K562 (cell line): ENCODE measurements at regions not wholly inside any gene's neighbourhood (a gene's known extent, or its start where the extent isn't known, plus 50 kb on each side); places are given as distances from the start of the nearest gene placed in this dataset.

ENCODE experiments used
- ATAC-seq: fragments of 200-7000 bp; cut with Tn5 transposase; 3 replicates; pipeline ENCODE4 v1.9.1; 2020; ENCODE audit warnings: moderate library complexity
- BruUV-seq: library from RNA; stranded (reverse); fragments of 400-500 nt; replicated peaks from 2 replicates; lab custom pipeline; 2021; lab: Mats Ljungman, UMichigan
- CTCF ChIA-PET: fragments of 300-600 bp; formaldehyde crosslinking; extraction: SDS; loops from one replicate; lab custom pipeline; 2021; ENCODE audit warnings: low intra/inter-chr PET ratio; lab: Yijun Ruan, JAX
- POLR2A ChIA-PET: fragments of 300-600, 350-650 bp; sonication (Branson Sonifier 250); formaldehyde crosslinking; extraction: SDS; loops from one replicate; lab custom pipeline; 2021; ENCODE audit warnings: antibody characterized with exemption, inconsistent platforms; lab: Yijun Ruan, JAX
- DNase-seq, 4 experiments: peaks; one replicate each; pipeline versions ENCODE4 v3.0.0 to v3.0.0-alpha.2; 2011 to 2018; ENCODE audit warnings: low spot score in 3 of 4, mixed read lengths in 3 of 4; ENCODE audit errors: extremely low read depth in 1 of 4
- FAIRE-seq: peaks from 2 replicates; lab custom pipeline; 2011; peaks lifted over from hg19 to GRCh38; lab: Jason Lieb, UNC
- H2AFZ ChIP-seq: 2 replicates; pipeline ENCODE4 v1.6.0; 2011; ENCODE audit warnings: low read depth, low read length, control low read depth, inconsistent platforms
- H3K27ac ChIP-seq: fragments of 200-600 bp; 3 replicates; pipeline ENCODE4 v1.8.0; 2011; ENCODE audit warnings: low read depth, mild to moderate bottlenecking, control low read depth, inconsistent platforms, low read length, moderate library complexity, mixed read lengths; ENCODE audit errors: extremely low read depth
- H3K27me3 ChIP-seq, 2 experiments: fragments of 300-600 bp in 1 of 2; 2 replicates in 1 of 2; 3 replicates in 1 of 2; pipeline versions ENCODE4 v1.6.0 to v1.8.0; 2011; ENCODE audit warnings: inconsistent platforms in 2 of 2, low read length in 2 of 2, mild to moderate bottlenecking in 1 of 2, mixed read lengths in 1 of 2, moderate library complexity in 1 of 2; ENCODE audit not compliant: control insufficient read depth in 2 of 2, insufficient read depth in 2 of 2
- H3K36me3 ChIP-seq: fragments of 300-600 bp; 3 replicates; pipeline ENCODE4 v1.8.0; 2011; ENCODE audit warnings: mild to moderate bottlenecking, low read length, inconsistent platforms; ENCODE audit not compliant: control insufficient read depth, insufficient read depth
- H3K4me1 ChIP-seq, 2 experiments: fragments of 200-600 bp in 1 of 2; replicated peaks in 1 of 2; 2 replicates in 1 of 2; 3 replicates in 1 of 2; pipeline versions ENCODE4 v1.5.1 to v1.8.0; 2011; ENCODE audit warnings: inconsistent platforms in 2 of 2, low read length in 2 of 2, mild to moderate bottlenecking in 1 of 2, mixed read lengths in 1 of 2, moderate library complexity in 1 of 2; ENCODE audit not compliant: control insufficient read depth in 2 of 2, insufficient read depth in 2 of 2
- H3K4me2 ChIP-seq: 2 replicates; pipeline ENCODE4 v1.6.1; 2011; ENCODE audit warnings: low read length, control low read depth, inconsistent platforms, mixed read lengths; ENCODE audit not compliant: insufficient read depth
- H3K4me3 ChIP-seq: fragments of 200-600 bp; sonication (generic), shearing (Covaris generic); 2 replicates; pipeline ENCODE4 v1.5.1; 2016; ENCODE audit warnings: control low read depth, inconsistent platforms
- H3K79me2 ChIP-seq: fragments of 200-600 bp; 3 replicates; pipeline ENCODE4 v1.8.0; 2011; ENCODE audit warnings: low read length, inconsistent platforms; ENCODE audit not compliant: control insufficient read depth, insufficient read depth
- H3K9ac ChIP-seq, 2 experiments: 2 replicates each; pipeline versions ENCODE4 v1.6.0 to v1.6.1; 2011; ENCODE audit warnings: low read depth in 2 of 2, low read length in 2 of 2, control low read depth in 1 of 2, inconsistent platforms in 1 of 2, mild to moderate bottlenecking in 1 of 2, mixed read lengths in 1 of 2; ENCODE audit not compliant: insufficient read depth in 1 of 2
- H3K9me1 ChIP-seq: one replicate; pipeline ENCODE4 v1.6.0; 2011; ENCODE audit warnings: inconsistent platforms, mild to moderate bottlenecking, low read length, moderate library complexity; ENCODE audit not compliant: control insufficient read depth, insufficient read depth
- H3K9me3 ChIP-seq: replicated peaks from 2 replicates; pipeline ENCODE4 v1.5.1; 2011; ENCODE audit warnings: low read depth, low read length, inconsistent platforms; ENCODE audit not compliant: control insufficient read depth, insufficient read depth
- H4K20me1 ChIP-seq: replicated peaks from 2 replicates; pipeline ENCODE4 v1.6.1; 2011; ENCODE audit warnings: low read length, inconsistent platforms, mixed read lengths; ENCODE audit not compliant: control insufficient read depth, insufficient read depth
- ATF2 ChIP-seq: sonication (generic); formaldehyde crosslinking; IDR thresholded peaks from 2 replicates; pipeline ENCODE4 v1.8.1; 2022; ENCODE audit warnings: missing genetic modification reagents
- ATF4 ChIP-seq: fragments of 450-650 bp; formaldehyde crosslinking; IDR thresholded peaks from 2 replicates; pipeline ENCODE4 v1.4.0; 2022; ENCODE audit warnings: mild to moderate bottlenecking, moderate library complexity
- CREB1 ChIP-seq, 2 experiments: sonication (generic) in 1 of 2; formaldehyde crosslinking in 1 of 2; IDR thresholded peaks; 2 replicates each; pipeline versions ENCODE4 v1.6.1 to v1.8.0; 2012 to 2022; ENCODE audit warnings: inconsistent platforms in 1 of 2, mild to moderate bottlenecking in 1 of 2, missing genetic modification reagents in 1 of 2, moderate library complexity in 1 of 2
- EZH2 ChIP-seq: IDR thresholded peaks from 2 replicates; pipeline ENCODE4 v1.6.1; 2012; ENCODE audit warnings: low read depth, mild to moderate bottlenecking, inconsistent platforms, low read length, borderline replicate concordance
- FIP1L1 ChIP-seq: fragments of 200-400 bp; formaldehyde crosslinking; IDR thresholded peaks from 2 replicates; pipeline ENCODE4 v1.6.1; 2018; ENCODE audit warnings: mild to moderate bottlenecking, low read depth, low read length; ENCODE audit not compliant: poor library complexity, severe bottlenecking
- GABPB2 ChIP-seq: fragments of 250-450 bp; sonication (Bioruptor Pico); conservative IDR thresholded peaks from 2 replicates; pipeline ENCODE4 v1.5.1; 2021; ENCODE audit warnings: mild to moderate bottlenecking
- GTF2F1 ChIP-seq: IDR thresholded peaks from 2 replicates; pipeline ENCODE4 v1.6.1; 2011; ENCODE audit warnings: low read depth, low read length, improper control_type of control experiment
- KDM4B ChIP-seq, 2 experiments: fragments of 450-650 bp in 1 of 2; sonication (generic) in 1 of 2; IDR thresholded peaks; 2 replicates each; pipeline ENCODE4 v1.6.1; 2016 to 2017; ENCODE audit warnings: borderline replicate concordance in 2 of 2, antibody characterized with exemption in 1 of 2, low read depth in 1 of 2, mild to moderate bottlenecking in 1 of 2
- LARP7 ChIP-seq: fragments of 450-650 bp; IDR thresholded peaks from 2 replicates; pipeline ENCODE4 v1.6.1; 2016
- MYBL2 ChIP-seq, 2 experiments: fragments of 450-650 bp in 1 of 2; sonication (generic) in 1 of 2; formaldehyde crosslinking in 1 of 2; IDR thresholded peaks; 2 replicates each; pipeline versions ENCODE4 v1.6.1 to v1.8.1; 2017 to 2022; ENCODE audit warnings: borderline replicate concordance in 1 of 2, inconsistent platforms in 1 of 2, low read depth in 1 of 2, mild to moderate bottlenecking in 1 of 2, missing genetic modification reagents in 1 of 2, moderate library complexity in 1 of 2
- NR2F6 ChIP-seq: fragments of 450-650 bp; formaldehyde crosslinking; IDR thresholded peaks from 2 replicates; pipeline ENCODE4 v1.4.0; 2020; ENCODE audit warnings: mild to moderate bottlenecking
- SLC30A9 ChIP-seq: fragments of 250-450 bp; sonication (Bioruptor Pico); IDR thresholded peaks from 2 replicates; pipeline ENCODE4 v1.8.0; 2022; ENCODE audit warnings: mild to moderate bottlenecking, moderate library complexity
- SPI1 ChIP-seq: IDR thresholded peaks from 2 replicates; pipeline ENCODE4 v1.6.1; 2011; ENCODE audit warnings: low read depth, low read length, control low read depth, borderline replicate concordance
- XRCC4 ChIP-seq: IDR thresholded peaks from one replicate; pipeline ENCODE4 v1.6.1; 2011; ENCODE audit not compliant: insufficient read depth, insufficient read length; ENCODE audit errors: extremely low read depth
- ZBTB2 ChIP-seq: fragments of 450-650 bp; IDR thresholded peaks from 2 replicates; pipeline ENCODE4 v1.6.1; 2016; ENCODE audit warnings: antibody characterized with exemption
- ZNF282 ChIP-seq: sonication (generic); formaldehyde crosslinking; IDR thresholded peaks from 2 replicates; pipeline ENCODE4 v1.8.1; 2023; ENCODE audit warnings: missing genetic modification reagents
- ZNF311 ChIP-seq: fragments of 250-450 bp; sonication (Bioruptor Pico); IDR thresholded peaks from 2 replicates; pipeline ENCODE4 v1.4.0; 2020; ENCODE audit warnings: mild to moderate bottlenecking, moderate library complexity
- ZNF398 ChIP-seq: fragments of 250-450 bp; sonication (Bioruptor Pico); IDR thresholded peaks from 2 replicates; pipeline ENCODE4 v1.8.0; 2021; ENCODE audit warnings: moderate library complexity, mild to moderate bottlenecking, inconsistent platforms
- ZNF696 ChIP-seq: fragments of 250-450 bp; sonication (Bioruptor Pico); conservative IDR thresholded peaks from 2 replicates; pipeline ENCODE4 v1.4.0; 2020; ENCODE audit warnings: mild to moderate bottlenecking, moderate library complexity
- WGBS: fragments of 100-300 bp; shearing (Covaris generic); methylation state at CpG from one replicate; pipeline ENCODE4 v1.1.6; 2016; ENCODE audit warnings: low coverage, mixed read lengths; ENCODE audit not compliant: insufficient coverage; ENCODE audit errors: missing lambda C conversion rate; 5-methylcytosine and 5-hydroxymethylcytosine counted together
- in situ Hi-C: fragments of 300-500 bp; cut with MboI; formaldehyde crosslinking; loops from 4 replicates; pipeline ENCODE4 v1.15.0; 2018; ENCODE audit warnings: inconsistent platforms, mixed read lengths
- intact Hi-C: fragments of 100-400 bp; cut with micrococcal nuclease; formaldehyde crosslinking; loops from 2 replicates; pipeline ENCODE4 v1.14.2; 2022

GRCh38 chr9:784916-785315 is 56.6 kb upstream of the DMRT1 start:
- H3K9ac ChIP-seq = no peak overlapping the region
- H3K9me1 ChIP-seq = no peaks in the 10 kb centered on the region
- H3K9me3 ChIP-seq = no peaks in the 10 kb centered on the region
- no TSS peak for BruUV-seq
- H3K4me3 ChIP-seq = no peak overlapping the region
- ATAC-seq (no peak), FAIRE-seq (no peak), DNase-seq (no peak)
- in situ Hi-C loops = no loop called here
- H4K20me1 ChIP-seq = no peaks in the 10 kb centered on the region
- no peaks in the 10 kb centered on the region for H3K36me3 ChIP-seq
- no peaks in the 10 kb centered on the region for H3K4me1 ChIP-seq
- POLR2A ChIA-PET = no interaction called here
- H2AFZ ChIP-seq = no peak overlapping the region
- intact Hi-C loops = no loop called here
- WGBS = 11% methylated on average over 1 of the region's 2 CpGs
- no peaks in the 10 kb centered on the region for H3K27me3 ChIP-seq
- no peak overlapping the region for H3K27ac ChIP-seq
- no peak overlapping the region for H3K4me2 ChIP-seq
- CTCF ChIA-PET = no interaction called here
- no peaks in the 10 kb centered on the region for H3K79me2 ChIP-seq
- TF ChIP-seq SPI1 (no peak), ZNF696 (CRISPR knock-in tag) (no peak), ATF4 (CRISPR knock-in tag) (no peak), EZH2 (no peak), MYBL2 (IDR thresholded peaks at IDR 0.05; ENCODE audit: low read depth) (no peak), MYBL2 (CRISPR knock-in tag; IDR thresholded peaks at IDR 0.05; ENCODE audit: borderline replicate concordance) (no peak), NR2F6 (no peak), FIP1L1 (no peak), ZNF398 (CRISPR knock-in tag) (no peak), CREB1 (IDR thresholded peaks at IDR 0.05) (no peak), CREB1 (CRISPR knock-in tag; IDR thresholded peaks at IDR 0.05) (no peak), SLC30A9 (CRISPR knock-in tag) (no peak), LARP7 (no peak), XRCC4 (no peak), KDM4B (IDR thresholded peaks at IDR 0.05; ENCODE audit: borderline replicate concordance in 2 of 2, low read depth in 1 of 2) (no peak), ZNF282 (no peak), GABPB2 (no peak), ZNF311 (CRISPR knock-in tag) (no peak), ATF2 (no peak), ZBTB2 (no peak), GTF2F1 (no peak)
